GM19395 (cell line): ENCODE measurements at regions not wholly inside any gene's neighbourhood (a gene's known extent, or its start where the extent isn't known, plus 50 kb on each side); places are given as distances from the start of the nearest gene placed in this dataset.

Experiments used
- ATAC-seq: cut with Tn5 transposase; IDR thresholded peaks from one replicate; pipeline ENCODE4 v1.9.1; 2021; ENCODE audit warnings: mild to moderate bottlenecking, moderate library complexity; ENCODE audit not compliant: unreplicated experiment

DNA sequence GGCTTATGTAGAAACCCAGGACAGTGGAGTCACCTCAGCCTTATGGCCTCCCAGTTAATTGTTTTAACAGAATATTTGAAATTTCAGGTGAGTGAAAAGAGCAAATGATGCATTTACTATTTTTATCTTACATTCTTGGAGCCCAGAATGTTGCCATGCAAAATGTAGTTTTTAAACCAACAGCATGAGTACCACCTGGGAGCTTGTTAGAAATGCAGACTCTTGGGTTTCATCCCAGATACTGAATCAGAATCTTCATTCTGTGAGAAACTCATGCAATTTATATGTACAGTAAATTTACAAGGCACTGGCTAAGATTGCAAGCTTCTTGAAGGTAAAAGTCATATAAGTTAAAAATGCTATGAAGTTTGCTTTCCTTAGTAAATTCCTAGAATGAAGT is 654.5 kb upstream of the CDH2 start:
- no peak for ATAC-seq

DNA sequence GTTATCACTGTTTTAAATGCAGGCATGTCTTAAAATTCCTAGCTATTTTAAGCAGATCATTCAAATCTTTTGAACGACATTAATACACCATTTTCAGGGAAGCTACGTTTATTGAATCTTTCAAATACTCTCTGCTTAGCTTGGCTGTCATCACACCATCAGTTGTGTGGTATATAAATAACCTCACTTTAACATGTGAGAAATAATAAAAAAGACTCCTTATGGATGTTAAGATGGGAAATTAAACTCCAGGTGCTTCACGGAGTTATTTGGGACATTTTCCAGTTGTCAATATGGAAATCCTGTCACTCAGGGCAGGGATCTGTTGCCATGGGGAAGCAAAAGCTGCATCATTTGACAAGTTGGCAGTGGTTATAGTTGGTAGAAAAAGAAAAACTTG is 649.2 kb upstream of the CDH2 start:
- no peak for ATAC-seq

DNA sequence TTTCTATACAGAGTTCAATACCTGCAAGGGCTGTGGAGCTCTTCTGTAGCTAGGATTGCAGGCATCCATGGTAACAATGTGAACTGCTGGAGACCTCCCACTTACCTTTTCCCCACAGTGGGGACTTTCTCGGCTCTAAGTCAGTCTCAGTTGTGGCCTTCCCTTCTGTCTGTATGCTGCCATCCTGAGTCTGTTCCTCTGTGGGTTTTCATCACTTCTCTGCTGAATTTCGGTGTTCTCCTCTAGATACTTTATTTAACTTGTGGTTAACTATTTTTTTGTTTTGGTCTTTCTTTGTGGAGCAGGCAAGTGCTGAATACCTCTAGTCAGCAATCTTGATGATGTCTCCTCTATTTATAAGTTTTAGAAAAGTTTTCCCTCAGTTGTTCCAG is 647.2 kb upstream of the CDH2 start:
- ATAC-seq, result no peak

DNA sequence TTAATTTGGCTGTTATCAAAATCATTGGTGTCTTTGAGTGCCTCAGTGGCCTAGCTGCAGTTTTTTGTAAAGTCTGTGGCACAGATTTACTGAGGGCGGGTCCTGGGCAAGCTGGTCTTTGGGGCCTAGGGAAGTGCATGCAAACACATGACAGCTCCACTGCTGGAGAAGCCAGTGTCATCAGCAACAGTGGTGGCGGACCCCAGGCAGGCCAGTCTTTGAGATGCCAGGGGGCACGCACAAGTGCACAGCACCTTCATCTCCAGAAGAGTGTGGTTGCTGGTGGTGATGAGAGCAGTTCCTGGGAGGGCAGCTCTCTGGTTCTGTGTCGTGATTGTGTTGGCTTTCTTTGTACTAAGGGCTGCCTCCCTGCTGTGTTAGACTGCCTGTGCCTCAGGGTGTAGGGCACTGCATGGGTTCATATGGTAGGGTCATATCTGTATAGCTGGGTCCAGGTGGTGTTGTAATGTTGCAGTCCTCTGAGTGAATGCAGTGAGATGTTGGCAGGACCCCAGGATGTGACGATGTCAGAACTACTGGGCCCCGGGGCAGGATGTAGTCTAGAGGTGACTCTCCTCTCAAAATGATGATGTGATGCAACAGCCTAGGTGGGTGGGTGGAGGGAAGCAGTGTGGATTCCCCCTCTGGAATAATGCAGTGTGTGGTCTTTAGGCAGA is 646.7 kb upstream of the CDH2 start:
- no peak for ATAC-seq

DNA sequence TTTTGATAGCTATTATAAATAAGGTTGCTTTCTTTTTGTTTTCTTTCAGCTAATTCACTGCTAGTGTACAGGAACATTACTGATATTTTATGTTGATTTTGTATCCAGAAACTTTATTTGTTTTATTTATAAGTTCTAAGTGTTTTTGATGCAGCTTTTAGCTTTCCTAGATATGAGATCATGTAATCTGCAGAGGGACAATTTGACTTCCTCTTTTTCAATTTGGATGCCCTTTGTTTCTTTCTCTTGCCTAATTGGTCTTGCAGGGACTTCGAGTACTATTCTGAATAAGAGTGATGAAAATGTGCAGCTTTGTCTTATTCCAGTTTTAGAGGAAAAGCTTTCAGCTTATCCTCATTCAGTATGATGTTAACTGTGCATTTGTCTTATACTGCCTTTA is 643.4 kb upstream of the CDH2 start:
- ATAC-seq, result no peak

DNA sequence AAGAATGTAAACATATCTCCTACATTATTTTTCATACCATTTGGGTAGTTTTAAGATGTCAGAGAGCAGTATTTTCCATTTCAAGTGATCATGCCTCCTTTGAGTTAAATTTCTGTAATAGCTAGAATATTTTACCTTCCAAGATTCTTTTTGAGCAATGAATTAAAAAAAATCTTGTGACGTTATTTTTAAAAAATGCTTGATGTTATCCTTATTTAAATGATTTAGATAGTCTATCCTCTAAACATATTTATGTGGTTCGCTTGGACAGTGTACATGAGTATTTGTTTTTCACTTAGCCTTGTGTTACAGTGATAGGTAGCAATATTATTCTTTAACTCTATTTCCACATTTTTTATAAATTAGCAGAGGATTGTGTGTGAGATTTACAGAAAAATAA is 639.2 kb upstream of the CDH2 start:
- ATAC-seq, result no peak

DNA sequence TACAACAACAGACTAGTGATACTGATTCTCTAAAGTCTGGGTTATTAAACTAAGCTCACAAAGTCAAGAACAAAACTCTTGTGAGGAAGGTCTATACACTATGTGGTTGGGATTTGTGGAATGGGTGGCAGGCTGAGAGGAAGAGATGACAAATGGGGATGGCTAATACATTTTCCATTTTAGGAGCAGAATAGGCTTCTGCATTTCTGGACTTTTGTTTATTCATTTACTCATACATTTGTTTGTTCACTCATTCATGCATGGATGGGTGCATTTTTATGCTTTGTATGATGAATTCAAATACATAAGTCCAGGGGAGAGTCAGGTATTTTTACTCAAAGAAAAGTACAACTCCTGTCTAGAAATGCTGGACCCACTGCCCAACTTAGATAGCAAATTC is 637.4 kb upstream of the CDH2 start:
- ATAC-seq, result no peak

DNA sequence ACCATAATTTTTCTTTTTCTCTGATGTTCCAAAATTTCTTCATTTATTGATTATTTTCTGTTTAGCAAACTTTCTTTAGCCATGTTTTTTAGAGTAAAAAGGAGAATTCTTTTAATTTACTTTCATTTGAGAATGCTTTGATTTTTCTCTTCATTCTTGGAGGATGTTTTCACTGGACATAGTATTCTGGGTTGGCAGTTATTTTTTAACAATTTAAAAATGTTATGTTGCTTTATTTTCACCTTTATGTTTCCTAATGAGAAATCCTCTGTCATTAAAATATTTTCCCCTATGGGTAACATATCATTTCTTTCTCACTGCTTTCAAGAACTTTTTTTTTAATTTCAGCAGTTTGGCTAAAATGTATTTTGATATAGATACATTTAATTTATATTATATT is 631.4 kb upstream of the CDH2 start:
- no peak for ATAC-seq

DNA sequence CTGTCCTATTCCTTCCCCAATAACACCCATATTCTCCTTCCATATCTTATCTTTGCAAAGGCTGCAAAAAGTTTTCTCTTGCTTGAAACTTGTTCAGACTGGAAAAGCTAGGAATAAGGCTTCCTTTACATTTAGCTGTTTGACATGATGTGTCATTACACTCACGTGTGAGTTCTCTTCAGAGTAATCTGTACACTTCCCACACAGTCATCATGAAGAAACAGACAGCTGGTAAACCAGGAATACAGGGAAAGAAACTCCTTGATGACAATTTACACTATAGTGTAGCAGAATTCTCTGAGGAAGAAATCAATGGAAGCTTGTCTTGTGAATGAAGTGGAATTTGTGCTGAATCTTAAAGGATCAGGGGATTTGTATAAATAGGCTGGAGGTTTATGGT is 628.6 kb upstream of the CDH2 start:
- ATAC-seq, result no peak

DNA sequence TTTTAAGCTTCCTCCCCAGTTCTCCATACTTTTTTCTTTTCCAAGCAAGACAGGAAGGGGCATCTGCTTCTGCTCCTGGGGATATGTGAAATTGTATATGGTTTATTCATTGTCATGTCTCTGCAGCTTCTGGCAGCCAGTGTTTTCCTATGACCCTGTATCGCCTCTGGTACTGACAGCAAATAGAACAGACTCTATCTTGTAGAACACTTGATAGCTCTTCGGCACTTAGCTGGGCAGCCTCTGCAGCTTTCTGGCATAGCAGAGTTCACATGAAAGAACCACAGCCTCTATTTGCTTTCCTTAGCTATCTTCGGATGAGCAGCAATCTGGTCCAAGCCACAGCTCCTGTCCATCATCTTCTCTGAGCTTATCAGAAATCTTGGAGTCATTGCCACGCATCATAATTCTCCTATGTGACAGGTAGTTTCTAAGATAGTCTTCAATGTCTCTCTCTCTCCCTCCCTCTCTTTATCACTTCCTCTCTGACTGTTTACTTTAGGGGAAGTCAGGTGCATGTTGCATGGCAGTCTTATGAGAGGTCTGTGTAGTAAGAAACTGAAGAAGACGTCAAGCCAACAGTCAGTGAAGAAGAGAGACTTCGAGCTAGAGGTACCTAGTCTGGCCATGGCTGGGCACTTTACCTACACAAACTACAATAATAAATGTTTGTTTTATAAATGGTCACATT is 627.7 kb upstream of the CDH2 start:
- no peak for ATAC-seq

DNA sequence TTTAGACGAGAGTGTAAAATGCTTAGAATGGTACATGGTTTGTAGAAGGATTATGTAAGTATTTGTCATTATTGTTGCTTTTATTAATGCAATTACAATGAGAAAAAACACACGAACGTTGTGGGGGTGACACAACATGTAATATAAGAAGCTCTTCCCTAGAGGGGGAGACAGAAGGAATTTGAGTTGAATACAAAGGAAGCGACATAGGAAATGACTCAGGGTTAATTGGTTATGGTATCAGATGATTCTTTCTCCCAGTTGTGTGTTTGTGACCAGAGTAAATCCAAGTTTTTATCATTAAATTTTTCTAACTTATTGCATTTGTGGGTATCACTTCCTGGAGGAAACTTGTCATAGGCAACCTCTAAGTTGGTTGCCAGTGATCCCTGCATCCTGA is 625.6 kb upstream of the CDH2 start:
- ATAC-seq, result no peak

DNA sequence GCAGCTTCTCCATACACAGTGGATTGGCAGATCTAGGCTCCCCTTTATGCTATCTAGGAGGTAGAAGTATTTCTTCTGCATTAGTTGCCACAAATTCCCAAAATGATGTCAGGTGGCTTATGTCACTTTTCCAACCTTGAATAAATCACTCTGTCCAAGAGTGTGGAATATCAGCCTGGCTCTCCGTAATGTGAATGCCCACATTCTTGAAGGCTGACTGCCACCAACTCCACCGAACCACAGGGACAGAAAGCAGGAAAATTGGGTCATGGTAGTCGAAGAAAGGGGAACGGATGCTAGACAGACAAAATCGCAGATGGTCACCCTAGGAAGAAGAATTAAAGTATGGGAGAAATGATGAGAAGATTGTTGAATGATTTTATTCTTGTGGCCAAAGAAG is 624.9 kb upstream of the CDH2 start:
- ATAC-seq, result no peak

DNA sequence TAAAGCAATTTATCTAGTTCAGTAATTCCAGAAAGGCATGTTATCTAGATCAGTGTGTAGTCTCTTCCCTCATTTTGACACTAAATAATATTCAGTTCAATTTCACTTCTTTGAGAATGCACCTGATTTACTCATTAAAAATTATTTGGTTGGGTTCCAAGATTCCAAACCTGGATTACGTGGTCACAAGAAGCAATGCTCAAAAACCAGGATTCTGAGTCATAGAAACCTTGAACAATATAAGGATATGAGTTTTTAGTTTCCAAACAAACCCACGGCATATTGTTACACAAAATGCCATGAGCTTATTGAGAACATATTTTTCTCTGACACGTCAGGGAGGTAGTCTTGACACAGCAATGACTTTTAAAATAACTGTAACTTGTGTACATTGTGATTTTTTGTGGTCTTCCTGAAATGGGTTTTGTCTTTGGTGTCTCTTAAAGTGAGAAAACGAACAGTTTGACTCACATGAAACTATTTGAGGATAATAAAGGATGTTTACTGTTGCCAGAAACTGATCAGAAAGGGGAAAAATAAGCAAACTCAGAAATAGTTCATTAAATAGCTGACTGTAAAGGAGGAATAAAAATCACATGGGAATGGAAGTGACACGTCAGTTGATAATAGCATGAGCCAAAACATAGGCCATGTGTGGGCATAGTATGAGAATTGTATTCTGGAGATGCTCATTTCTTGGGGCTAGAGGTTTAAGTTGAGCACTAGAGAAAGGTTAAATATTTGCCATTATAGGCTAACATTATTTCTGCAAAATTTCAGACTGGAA is 617.7 kb upstream of the CDH2 start:
- no peak for ATAC-seq

DNA sequence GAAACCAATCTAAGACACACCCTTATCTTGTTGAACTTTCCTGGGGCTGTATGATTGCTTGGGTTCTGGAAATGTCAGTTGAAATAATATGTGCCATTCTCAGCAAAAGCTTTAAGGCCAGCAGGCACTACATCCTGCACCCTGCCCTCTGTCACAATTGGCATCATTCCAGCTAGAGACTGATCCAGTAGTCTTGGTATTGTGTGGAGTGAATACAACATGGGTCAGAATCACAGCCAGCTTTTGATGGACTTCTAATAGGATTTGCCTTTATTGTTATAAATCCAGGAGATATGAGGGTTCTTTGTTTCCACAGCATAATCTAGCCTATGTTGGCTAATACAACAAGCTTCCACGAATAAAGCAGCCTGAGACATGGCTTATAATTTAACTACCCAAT is 617.0 kb upstream of the CDH2 start:
- ATAC-seq, result no peak

DNA sequence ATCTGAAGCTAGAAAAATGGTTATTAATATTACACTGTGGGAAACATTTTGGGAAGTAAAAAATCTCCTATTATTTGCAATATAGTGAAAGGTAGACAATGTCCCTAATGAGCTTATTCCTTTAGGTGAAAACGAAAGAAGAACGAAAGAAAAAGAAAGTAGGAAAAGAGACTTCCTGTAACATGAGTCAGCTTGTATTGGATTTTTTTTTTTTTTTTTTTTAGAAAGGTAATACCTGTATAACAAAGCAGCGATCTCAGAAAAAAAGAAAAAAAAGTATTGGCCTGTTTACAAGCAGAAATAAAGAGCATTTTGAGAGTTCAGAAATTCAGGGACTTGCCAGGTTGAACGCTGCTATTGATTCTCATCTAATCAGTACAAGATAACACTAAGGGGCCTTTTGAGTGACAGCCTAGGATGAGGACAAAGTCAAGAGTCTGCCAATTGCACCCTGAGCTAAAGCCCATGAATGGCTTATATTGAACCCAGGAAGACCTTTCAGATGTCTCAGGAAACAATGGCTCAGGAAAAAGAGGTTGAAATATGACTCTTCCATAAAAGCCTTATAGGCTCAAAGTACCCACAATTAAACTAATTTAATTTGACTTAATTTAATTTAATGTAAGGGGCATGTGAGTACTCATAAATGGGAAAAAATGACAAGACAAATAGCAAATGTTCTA is 615.6 kb upstream of the CDH2 start:
- ATAC-seq, result no peak

DNA sequence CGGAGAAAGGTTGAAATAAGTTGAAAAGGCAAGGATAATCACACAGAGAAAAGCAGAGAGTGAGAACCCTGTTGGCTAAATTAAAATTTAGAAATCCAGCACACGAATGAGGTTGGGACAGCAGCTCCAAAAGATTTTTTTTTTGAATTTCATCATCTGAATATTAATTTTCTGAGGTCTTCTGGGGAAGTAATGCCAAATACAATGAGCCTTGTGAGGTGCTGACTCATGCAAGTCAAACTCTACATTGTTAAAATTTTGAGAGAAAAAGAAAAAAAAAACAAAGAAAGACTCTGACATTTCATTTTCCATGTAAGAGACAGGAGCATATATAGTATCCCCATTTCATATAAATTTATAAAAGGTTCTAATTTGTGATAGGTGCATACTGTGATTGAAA is 614.2 kb upstream of the CDH2 start:
- ATAC-seq, result no peak

DNA sequence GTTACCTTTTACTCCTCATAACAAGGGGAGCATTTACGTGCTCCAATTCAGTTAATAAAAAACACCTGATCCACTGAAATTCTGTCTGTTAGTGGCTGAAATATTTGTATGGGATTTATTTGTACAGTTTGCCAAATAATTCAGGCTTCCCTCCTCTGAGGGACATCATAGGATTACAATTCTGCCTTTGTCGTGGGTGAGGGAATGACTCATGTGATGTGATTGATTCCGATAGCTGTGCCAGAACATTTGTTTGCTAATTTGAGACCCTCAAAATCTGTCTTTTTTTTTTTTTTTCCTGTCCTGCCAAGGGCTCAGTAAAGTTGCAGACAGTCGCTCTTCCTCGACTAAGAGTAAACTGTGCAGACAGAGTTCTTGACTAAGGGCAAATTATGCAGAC is 612.6 kb upstream of the CDH2 start:
- no peak for ATAC-seq

DNA sequence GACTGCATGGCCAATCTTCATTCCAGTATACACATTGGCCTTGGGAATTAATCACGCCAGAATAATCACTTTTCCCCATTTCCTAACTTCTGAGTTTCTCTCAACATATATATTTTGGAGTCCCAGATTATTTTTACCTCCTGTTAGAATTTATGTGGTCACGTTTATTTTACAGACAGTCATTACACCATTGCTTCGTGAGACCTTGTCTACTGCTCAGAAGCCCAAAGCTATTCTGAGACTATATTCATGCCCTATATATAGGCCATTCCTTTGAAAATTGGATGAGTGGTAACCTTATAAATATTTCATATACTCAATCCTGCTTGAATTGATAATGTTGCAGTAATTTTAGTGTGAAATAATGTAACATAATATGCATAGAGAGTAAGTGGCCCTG is 610.0 kb upstream of the CDH2 start:
- ATAC-seq, result no peak

DNA sequence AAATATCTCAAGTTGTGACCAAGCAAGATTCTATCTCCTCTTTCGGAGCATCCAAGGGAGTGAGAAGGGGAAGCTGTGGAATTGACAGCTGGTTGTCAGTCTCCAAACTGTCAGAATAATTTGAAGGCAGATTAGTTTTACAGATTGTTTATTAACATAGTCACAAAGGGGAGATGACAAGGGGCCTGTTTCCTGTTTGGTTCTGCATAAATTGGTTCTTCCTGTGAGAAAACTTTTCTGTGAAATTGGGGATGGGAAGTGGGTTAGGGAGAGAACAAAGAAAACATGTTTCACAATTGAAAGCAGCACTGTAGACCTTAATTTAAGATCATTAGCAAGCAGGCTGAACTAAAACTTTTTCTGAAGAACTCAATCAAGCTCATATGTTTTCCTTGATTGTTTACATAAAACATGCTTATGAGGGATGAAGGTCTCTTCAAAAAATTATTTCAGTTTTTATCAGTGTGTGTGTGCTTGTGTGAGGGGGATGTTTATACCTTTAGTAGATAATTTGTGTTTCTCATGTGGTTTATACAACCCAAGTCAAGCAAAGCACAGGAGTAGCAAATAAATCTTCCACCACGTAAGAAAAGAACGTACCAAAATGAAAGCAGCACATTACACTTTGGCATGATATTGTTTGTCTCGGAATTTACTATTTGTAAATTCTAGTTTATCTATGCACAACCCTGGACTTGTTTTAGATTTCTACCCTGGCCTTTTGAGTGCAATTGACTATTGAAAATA is 604.9 kb upstream of the CDH2 start:
- no peak for ATAC-seq

DNA sequence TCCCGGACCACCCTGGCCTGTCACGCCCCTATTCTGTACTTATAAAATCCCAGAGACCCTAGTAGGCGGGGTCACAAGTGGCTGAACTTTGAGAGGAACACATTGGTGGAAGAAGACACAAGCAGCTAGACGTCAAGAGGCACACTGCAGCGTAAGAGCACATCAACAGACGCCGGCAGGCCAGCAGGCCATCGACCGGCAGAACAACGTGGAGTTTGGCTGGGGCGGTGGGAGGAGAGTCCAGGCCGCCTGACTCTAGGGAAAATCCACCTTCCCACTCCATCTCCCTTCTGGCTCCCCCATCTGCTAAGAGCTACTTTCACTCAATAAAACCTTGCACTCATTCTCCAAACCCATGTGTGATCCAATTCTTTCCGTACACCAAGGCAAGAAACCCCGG is 601.8 kb upstream of the CDH2 start:
- no peak for ATAC-seq

DNA sequence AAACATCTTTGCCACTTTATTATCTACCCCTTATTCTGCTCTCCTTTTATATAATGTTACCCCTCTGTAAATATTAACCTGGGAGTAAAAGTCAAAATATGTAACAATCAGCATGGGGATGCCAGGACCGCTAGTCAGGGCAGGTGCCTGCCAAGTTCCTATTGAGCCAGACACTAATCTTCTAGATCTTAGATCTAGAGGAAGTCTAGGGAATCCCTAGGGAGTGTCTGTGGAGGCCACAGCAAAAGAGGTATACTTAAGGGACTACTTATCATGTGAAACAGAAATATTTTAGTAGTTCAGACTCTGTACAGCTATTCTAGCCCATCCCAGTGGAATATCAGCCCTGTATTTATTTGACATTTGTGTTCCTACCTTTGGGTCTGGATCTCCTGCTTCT is 600.8 kb upstream of the CDH2 start:
- no peak for ATAC-seq
